H1 (cell line): ENCODE measurements at regions not wholly inside any gene's neighbourhood (a gene's known extent, or its start where the extent isn't known, plus 50 kb on each side); places are given as distances from the start of the nearest gene placed in this dataset.

Experiments
- CTCF ChIA-PET: fragments of 300-600 bp; sonication (Branson Sonifier 250); formaldehyde crosslinking; loops from one replicate; lab custom pipeline; 2021; ENCODE audit not compliant: partially characterized antibody; lab: Charles Lee
- POLR2A ChIA-PET: fragments of 300-600 bp; sonication (Branson Sonifier 250); formaldehyde crosslinking; loops from one replicate; lab custom pipeline; 2021; ENCODE audit warnings: inconsistent platforms; ENCODE audit not compliant: partially characterized antibody; lab: Charles Lee
- DNase-seq, 2 experiments: peaks; one replicate each; pipeline versions ENCODE4 v3.0.0 to v3.0.0-alpha.2; 2010 to 2022; ENCODE audit warnings: low spot score in 2 of 2, low read depth in 1 of 2, mixed read lengths in 1 of 2
- FAIRE-seq: peaks from 2 replicates; lab custom pipeline; 2011; peaks lifted over from hg19 to GRCh38; lab: Jason Lieb, UNC
- H2AFZ ChIP-seq: 2 replicates; pipeline ENCODE4 v1.8.1; 2012; ENCODE audit warnings: low read length, inconsistent platforms
- H2AK5ac ChIP-seq: 2 replicates; pipeline ENCODE4 v1.6.1; 2013; ENCODE audit warnings: low read depth, low read length
- H2BK120ac ChIP-seq: replicated peaks from 2 replicates; pipeline ENCODE3; 2013; ENCODE audit warnings: low read depth, low read length, inconsistent platforms
- H2BK12ac ChIP-seq: 2 replicates; pipeline ENCODE4 v1.6.1; 2013; ENCODE audit warnings: low read depth, low read length
- H2BK15ac ChIP-seq: 2 replicates; pipeline ENCODE4 v1.6.1; 2013; ENCODE audit warnings: low read length
- H2BK20ac ChIP-seq: 2 replicates; pipeline ENCODE4 v1.6.1; 2013; ENCODE audit warnings: low read length
- H2BK5ac ChIP-seq: 2 replicates; pipeline ENCODE4 v1.6.1; 2013; ENCODE audit warnings: low read depth, low read length
- H3K14ac ChIP-seq: 2 replicates; pipeline ENCODE4 v1.6.1; 2013; ENCODE audit warnings: inconsistent platforms; ENCODE audit not compliant: insufficient read length
- H3K18ac ChIP-seq: 2 replicates; pipeline ENCODE4 v1.6.1; 2013; ENCODE audit warnings: low read length; ENCODE audit errors: extremely low read depth
- H3K23ac ChIP-seq: 2 replicates; pipeline ENCODE4 v1.6.1; 2013; ENCODE audit warnings: inconsistent platforms; ENCODE audit not compliant: insufficient read length
- H3K23me2 ChIP-seq: 2 replicates; pipeline ENCODE4 v1.6.1; 2013; ENCODE audit warnings: low read depth, low read length
- H3K27ac ChIP-seq: 2 replicates; pipeline ENCODE4 v1.6.1; 2011; ENCODE audit warnings: low read depth, low read length, inconsistent platforms
- H3K27me3 ChIP-seq, 4 experiments: replicated peaks in 1 of 4; 1 replicate in 1 of 4; 2 replicates in 3 of 4; pipeline versions ENCODE4 v1.6.1 to v1.8.1; 2011 to 2013; ENCODE audit warnings: low read length in 3 of 4, mild to moderate bottlenecking in 3 of 4, inconsistent platforms in 2 of 4, mixed read lengths in 2 of 4, moderate library complexity in 1 of 4; ENCODE audit not compliant: control insufficient read depth in 3 of 4, insufficient read depth in 3 of 4; ENCODE audit errors: extremely low read depth in 1 of 4
- H3K36me3 ChIP-seq, 4 experiments: 2 replicates each; pipeline versions ENCODE4 v1.6.1 to v1.8.1; 2011 to 2013; ENCODE audit warnings: mild to moderate bottlenecking in 4 of 4, low read length in 3 of 4, moderate library complexity in 2 of 4, control low read depth in 1 of 4, inconsistent platforms in 1 of 4; ENCODE audit not compliant: insufficient read depth in 4 of 4, control insufficient read depth in 2 of 4
- H3K4ac ChIP-seq: replicated peaks from 2 replicates; pipeline ENCODE3; 2013; ENCODE audit warnings: low read length, low read depth, mixed read lengths, inconsistent platforms; ENCODE audit not compliant: insufficient read length
- H3K4me1 ChIP-seq, 4 experiments: replicated peaks in 1 of 4; 1 replicate in 1 of 4; 2 replicates in 3 of 4; pipeline versions ENCODE4 v1.6.1 to v1.8.1; 2011 to 2013; ENCODE audit warnings: low read length in 3 of 4, inconsistent platforms in 2 of 4, mixed read lengths in 1 of 4; ENCODE audit not compliant: insufficient read depth in 4 of 4, control insufficient read depth in 3 of 4
- H3K4me2 ChIP-seq, 2 experiments: 2 replicates each; pipeline versions ENCODE4 v1.6.1 to v1.8.1; 2011 to 2013; ENCODE audit warnings: low read depth in 2 of 2, low read length in 2 of 2, control low read depth in 1 of 2, inconsistent platforms in 1 of 2, mild to moderate bottlenecking in 1 of 2; ENCODE audit not compliant: insufficient read depth in 1 of 2
- H3K4me3 ChIP-seq, 4 experiments: fragments of 200-600, 300-600 bp in 1 of 4; sonication (generic), shearing (Covaris generic), sonication (Bioruptor Twin) in 1 of 4; 2 replicates each; pipeline versions ENCODE4 v1.5.1 to v1.8.1; 2011 to 2016; ENCODE audit warnings: low read length in 4 of 4, low read depth in 3 of 4, control low read depth in 2 of 4, inconsistent platforms in 2 of 4, mild to moderate bottlenecking in 2 of 4, mixed read lengths in 1 of 4, moderate library complexity in 1 of 4; ENCODE audit not compliant: insufficient read depth in 2 of 4; ENCODE audit errors: extremely low read depth in 1 of 4
- H3K56ac ChIP-seq: replicated peaks from 2 replicates; pipeline ENCODE3; 2013; ENCODE audit warnings: low read depth, mild to moderate bottlenecking, mixed read lengths, low read length, inconsistent platforms; ENCODE audit not compliant: insufficient read length
- H3K79me1 ChIP-seq: 2 replicates; pipeline ENCODE4 v1.6.1; 2013; ENCODE audit warnings: low read depth, low read length, control low read depth
- H3K79me2 ChIP-seq, 2 experiments: 2 replicates each; pipeline versions ENCODE4 v1.6.1 to v1.8.1; 2012 to 2013; ENCODE audit warnings: low read length in 2 of 2, mild to moderate bottlenecking in 2 of 2, inconsistent platforms in 1 of 2; ENCODE audit not compliant: insufficient read depth in 2 of 2, control insufficient read depth in 1 of 2
- H3K9ac ChIP-seq, 4 experiments: replicated peaks in 1 of 4; 1 replicate in 1 of 4; 2 replicates in 3 of 4; pipeline versions ENCODE4 v1.6.1 to v1.8.1; 2011 to 2013; ENCODE audit warnings: low read depth in 3 of 4, low read length in 3 of 4, control low read depth in 2 of 4, mild to moderate bottlenecking in 2 of 4, moderate library complexity in 2 of 4, inconsistent platforms in 1 of 4; ENCODE audit errors: extremely low read depth in 1 of 4
- H3K9me3 ChIP-seq, 2 experiments: 2 replicates each; pipeline versions ENCODE4 v1.6.1 to v1.8.1; 2012 to 2013; ENCODE audit warnings: mild to moderate bottlenecking in 2 of 2, moderate library complexity in 2 of 2, control low read depth in 1 of 2, inconsistent platforms in 1 of 2, low read depth in 1 of 2, low read length in 1 of 2, mixed read lengths in 1 of 2; ENCODE audit not compliant: insufficient read depth in 2 of 2
- H4K20me1 ChIP-seq, 2 experiments: replicated peaks in 1 of 2; 2 replicates each; pipeline versions ENCODE3 to v1.8.1; 2011 to 2013; ENCODE audit warnings: inconsistent platforms in 2 of 2, low read length in 2 of 2, mild to moderate bottlenecking in 1 of 2; ENCODE audit not compliant: insufficient read depth in 2 of 2, control insufficient read depth in 1 of 2
- H4K5ac ChIP-seq: 2 replicates; pipeline ENCODE4 v1.6.1; 2013; ENCODE audit warnings: low read length, low read depth, mixed read lengths, inconsistent platforms; ENCODE audit not compliant: insufficient read length
- H4K8ac ChIP-seq: 2 replicates; pipeline ENCODE4 v1.8.0; 2013; ENCODE audit warnings: mild to moderate bottlenecking, moderate library complexity, low read length, inconsistent platforms; ENCODE audit not compliant: insufficient read depth; ENCODE audit errors: extremely low read depth
- H4K91ac ChIP-seq: replicated peaks from 2 replicates; pipeline ENCODE3; 2013; ENCODE audit warnings: low read length, mixed read lengths, inconsistent platforms; ENCODE audit not compliant: insufficient read length
- CHD2 ChIP-seq: IDR thresholded peaks from 2 replicates; pipeline ENCODE4 v1.6.1; 2012; ENCODE audit warnings: low read length, improper control_type of control experiment
- FOSL1 ChIP-seq: IDR thresholded peaks from 2 replicates; pipeline ENCODE4 v1.6.1; 2011; ENCODE audit warnings: mild to moderate bottlenecking, low read depth, low read length, moderate library complexity; ENCODE audit not compliant: insufficient read depth
- GABPA ChIP-seq: IDR thresholded peaks from 2 replicates; pipeline ENCODE4 v1.6.1; 2011; ENCODE audit warnings: mild to moderate bottlenecking, low read length, moderate library complexity, borderline replicate concordance; ENCODE audit not compliant: insufficient read depth
- GTF2F1 ChIP-seq: IDR thresholded peaks from 2 replicates; pipeline ENCODE4 v1.6.1; 2012; ENCODE audit warnings: low read depth, low read length, improper control_type of control experiment, borderline replicate concordance
- KDM5A ChIP-seq: fragments of 200-600 bp; IDR thresholded peaks from 2 replicates; pipeline ENCODE4 v1.7.1; 2012; ENCODE audit warnings: mild to moderate bottlenecking, low read length, inconsistent platforms, mixed read lengths
- POU5F1 ChIP-seq: IDR thresholded peaks from 2 replicates; pipeline ENCODE4 v1.6.1; 2011; ENCODE audit warnings: low read depth, mild to moderate bottlenecking, low read length, moderate library complexity
- RFX5 ChIP-seq: IDR thresholded peaks from 2 replicates; pipeline ENCODE4 v1.6.1; 2011; ENCODE audit warnings: low read depth, low read length, improper control_type of control experiment, borderline replicate concordance
- SIX5 ChIP-seq: IDR thresholded peaks from 2 replicates; pipeline ENCODE4 v1.6.1; 2011; ENCODE audit warnings: mild to moderate bottlenecking, low read depth, low read length
- ZNF274 ChIP-seq: IDR thresholded peaks from 2 replicates; pipeline ENCODE4 v1.7.0; 2012; ENCODE audit warnings: low read length, borderline replicate concordance; ENCODE audit errors: extremely low read depth
- WGBS, 2 experiments: shearing (Covaris generic) in 1 of 2; methylation state at CpG; one replicate each; pipeline versions ENCODE4 v1.1.6 to v1.1.7; 2013 to 2015; ENCODE audit warnings: low lambda C conversion rate in 2 of 2, mixed read lengths in 2 of 2, inconsistent platforms in 1 of 2, low coverage in 1 of 2, missing lambda C conversion rate in 1 of 2; ENCODE audit not compliant: insufficient replicate concordance in 2 of 2, insufficient coverage in 1 of 2, insufficient read length in 1 of 2; ENCODE audit errors: extremely low coverage in 1 of 2, missing lambda C conversion rate in 1 of 2; 5-methylcytosine and 5-hydroxymethylcytosine counted together
- TF ChIP-seq, protein P1 (sequence below): IDR thresholded peaks from 2 replicates; pipeline ENCODE4 v1.6.1; 2012; ENCODE audit warnings: inconsistent platforms
- TF ChIP-seq, protein P2 (sequence below): IDR thresholded peaks from 2 replicates; pipeline ENCODE4 v1.6.1; 2011; ENCODE audit warnings: low read length, improper control_type of control experiment

DNA sequence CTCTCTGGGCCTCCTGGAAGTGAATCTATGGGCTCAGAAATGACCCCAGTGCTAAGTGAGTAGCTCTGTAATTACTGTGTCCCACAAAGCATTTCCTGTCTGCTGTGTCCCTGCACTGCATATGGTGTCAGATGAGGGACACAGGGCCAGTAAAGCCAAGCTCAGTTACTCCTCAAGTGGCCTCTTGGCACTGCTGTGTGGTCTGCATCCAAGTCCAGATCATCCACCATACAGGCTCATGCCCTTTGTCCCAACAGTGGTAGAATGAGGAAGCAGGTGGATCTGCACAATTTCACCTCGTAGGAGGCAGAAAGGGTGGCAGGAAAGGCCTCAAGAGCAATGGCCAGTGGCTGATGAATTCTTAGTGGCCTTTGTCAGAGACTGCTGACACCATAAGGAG lies 146.8 kb downstream of the SOX9 start:
- H4K8ac ChIP-seq: no peak overlapping the region
- H3K27me3 ChIP-seq: no peaks in the 10 kb centered on the region; a peak in 1 of 7 replicates
- H2BK20ac ChIP-seq: no peak overlapping the region
- no peak overlapping the region for H4K91ac ChIP-seq
- no peaks in the 10 kb centered on the region for H3K23me2 ChIP-seq
- no peak overlapping the region for H2BK120ac ChIP-seq
- FAIRE-seq (no peak), DNase-seq (no peak)
- no peaks in the 10 kb centered on the region for H4K20me1 ChIP-seq
- H3K4me3 ChIP-seq: no peak overlapping the region
- H2AK5ac ChIP-seq: no peak overlapping the region
- WGBS, 2 experiments: 39% methylated on average over 1 of the region's 1 CpG; no CpG with 5 or more reads in 1 of the 2 experiments
- no peak overlapping the region for H3K4ac ChIP-seq
- no peak overlapping the region for H3K18ac ChIP-seq
- H2AFZ ChIP-seq: no peak overlapping the region
- CTCF ChIA-PET: interaction anchor here (1.4 kb wide), 1 partner anchor 30 kb away, joined by 4 read pairs; no protein-coding TSS in a partner anchor
- no peaks in the 10 kb centered on the region for H3K36me3 ChIP-seq
- no peak overlapping the region for H4K5ac ChIP-seq
- H3K23ac ChIP-seq: no peak overlapping the region
- H3K4me1 ChIP-seq: peaks cover 0 to 10% (median 3%) of the 10 kb centered on the region in 4 experiments; a peak in 4 of 7 replicates
- POLR2A ChIA-PET: no interaction called here
- no peak overlapping the region for H2BK15ac ChIP-seq
- H3K14ac ChIP-seq: no peak overlapping the region
- no peaks in the 10 kb centered on the region for H3K9me3 ChIP-seq
- H2BK5ac ChIP-seq: no peak overlapping the region
- no peak overlapping the region for H3K4me2 ChIP-seq
- H3K9ac ChIP-seq: no peak overlapping the region
- H3K27ac ChIP-seq: no peak overlapping the region
- no peak overlapping the region for H3K56ac ChIP-seq
- H3K79me2 ChIP-seq: no peaks in the 10 kb centered on the region
- no peaks in the 10 kb centered on the region for H3K79me1 ChIP-seq
- no peak overlapping the region for H2BK12ac ChIP-seq
- TF ChIP-seq, protein P1, sequence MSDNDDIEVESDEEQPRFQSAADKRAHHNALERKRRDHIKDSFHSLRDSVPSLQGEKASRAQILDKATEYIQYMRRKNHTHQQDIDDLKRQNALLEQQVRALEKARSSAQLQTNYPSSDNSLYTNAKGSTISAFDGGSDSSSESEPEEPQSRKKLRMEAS: no peak
- TF ChIP-seq ZNF274 (no peak), GTF2F1 (no peak), FOSL1 (no peak), SIX5 (no peak), KDM5A (no peak), GABPA (no peak), CHD2 (no peak), RFX5 (no peak), POU5F1 (no peak)
- TF ChIP-seq, protein P2, sequence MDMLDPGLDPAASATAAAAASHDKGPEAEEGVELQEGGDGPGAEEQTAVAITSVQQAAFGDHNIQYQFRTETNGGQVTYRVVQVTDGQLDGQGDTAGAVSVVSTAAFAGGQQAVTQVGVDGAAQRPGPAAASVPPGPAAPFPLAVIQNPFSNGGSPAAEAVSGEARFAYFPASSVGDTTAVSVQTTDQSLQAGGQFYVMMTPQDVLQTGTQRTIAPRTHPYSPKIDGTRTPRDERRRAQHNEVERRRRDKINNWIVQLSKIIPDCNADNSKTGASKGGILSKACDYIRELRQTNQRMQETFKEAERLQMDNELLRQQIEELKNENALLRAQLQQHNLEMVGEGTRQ: no peak
